NCI-H2227 (cell line): ENCODE measurements at regions not wholly inside any gene's neighbourhood (a gene's known extent, or its start where the extent isn't known, plus 50 kb on each side); places are given as distances from the start of the nearest gene placed in this dataset.

Experiments used
- DNase-seq: peaks from one replicate; lab custom pipeline; 2025; ENCODE audit not compliant: unreplicated experiment; lab: John Stamatoyannopoulos, UW

DNA sequence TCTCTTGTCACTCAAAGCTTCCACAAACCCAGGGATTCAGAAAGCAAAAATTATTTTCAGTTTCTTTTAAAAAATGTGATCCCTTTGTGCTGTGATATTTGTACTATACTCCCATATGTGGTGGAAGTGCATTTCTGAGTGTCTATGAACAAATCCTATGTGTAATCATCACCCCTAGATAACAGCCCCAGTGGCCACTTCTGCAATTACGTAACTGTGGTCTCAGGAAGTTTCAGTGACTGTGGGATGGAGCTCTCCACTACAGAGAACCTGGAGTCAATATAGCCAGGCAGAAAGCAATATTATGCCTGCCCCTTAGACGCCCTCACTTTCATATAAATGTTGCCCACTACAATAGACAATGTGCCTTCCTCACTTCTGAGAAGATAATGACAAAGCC, 1101.7 kb upstream of the GHITM start:
- no peak for DNase-seq

GRCh38 chr10:83038631-83039030, 1100.7 kb upstream of the GHITM start:
- no peak for DNase-seq

GRCh38 chr10:83045731-83046130, 1093.6 kb upstream of the GHITM start:
- no peak for DNase-seq

GRCh38 chr10:83050815-83051214, 1088.5 kb upstream of the GHITM start:
- DNase-seq: no peak

- DNase-seq: no peak
Measured at GRCh38 chr10:83062871-83063270, 1076.4 kb upstream of the GHITM start.

DNA sequence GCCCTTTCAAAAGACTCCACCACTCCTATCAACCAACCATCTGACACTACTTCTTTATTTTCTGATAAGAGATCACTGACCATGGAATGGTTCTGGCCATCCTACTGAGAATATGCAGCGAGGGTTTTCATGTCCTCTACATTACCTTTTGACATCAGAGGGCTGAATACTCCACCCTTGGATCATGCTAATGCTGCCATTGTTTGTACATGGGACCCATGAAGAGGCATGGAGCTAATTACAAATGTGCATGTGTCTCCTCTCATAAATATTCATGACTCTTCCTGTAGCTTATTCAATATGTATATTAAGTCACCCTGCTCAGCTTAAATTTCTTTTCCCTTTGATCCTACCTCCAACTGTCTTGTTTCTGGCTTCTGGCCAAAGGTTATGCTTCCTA, 1065.8 kb upstream of the GHITM start:
- DNase-seq: no peak

- DNase-seq: no peak
Measured at GRCh38 chr10:83075016-83075814, 1064.1 kb upstream of the GHITM start.

GRCh38 chr10:83075815-83076355, 1063.4 kb upstream of the GHITM start:
- no peak for DNase-seq

DNA sequence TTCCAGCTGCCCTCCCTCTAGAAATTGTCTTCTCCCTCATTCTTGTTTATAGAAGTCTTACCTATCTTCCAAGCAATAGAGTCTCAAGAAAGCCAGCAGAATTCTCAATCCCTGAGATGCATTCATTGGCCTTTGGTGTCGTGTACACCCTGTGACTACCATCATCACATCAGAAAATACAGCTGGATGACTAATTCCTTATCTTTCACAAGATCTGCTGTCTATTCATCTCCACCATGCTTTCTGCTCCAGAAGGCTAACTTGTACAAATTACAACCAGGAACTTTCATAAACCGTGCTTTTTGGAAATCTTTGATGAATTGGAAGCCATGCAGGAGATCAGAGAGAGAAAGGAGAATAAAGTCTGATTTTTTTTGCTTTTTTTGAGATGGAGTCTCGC, 1062.9 kb upstream of the GHITM start:
- DNase-seq: no peak

GRCh38 chr10:83078160-83078559, 1061.1 kb upstream of the GHITM start:
- no peak for DNase-seq

GRCh38 chr10:83078645-83079044, 1060.7 kb upstream of the GHITM start:
- no peak for DNase-seq

DNA sequence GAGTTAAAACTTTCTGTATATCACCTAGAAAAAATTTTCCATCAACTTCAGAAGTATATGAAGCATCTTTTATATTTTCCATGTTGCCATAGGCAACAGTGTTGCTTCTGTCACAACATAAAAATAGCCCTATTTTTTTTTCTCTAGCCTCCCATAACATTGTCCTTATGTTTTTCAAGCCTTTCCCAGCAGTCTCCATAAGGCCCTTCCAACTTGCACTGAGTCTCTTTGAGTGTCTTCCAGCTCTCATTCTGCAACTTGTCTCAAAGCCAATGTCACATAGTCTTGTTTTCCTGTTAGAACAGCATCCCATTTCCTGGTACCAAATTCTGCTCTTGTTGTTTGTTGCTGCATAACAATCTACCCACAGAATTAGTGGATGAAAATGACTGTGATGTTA, 1055.5 kb upstream of the GHITM start:
- DNase-seq: no peak

DNA sequence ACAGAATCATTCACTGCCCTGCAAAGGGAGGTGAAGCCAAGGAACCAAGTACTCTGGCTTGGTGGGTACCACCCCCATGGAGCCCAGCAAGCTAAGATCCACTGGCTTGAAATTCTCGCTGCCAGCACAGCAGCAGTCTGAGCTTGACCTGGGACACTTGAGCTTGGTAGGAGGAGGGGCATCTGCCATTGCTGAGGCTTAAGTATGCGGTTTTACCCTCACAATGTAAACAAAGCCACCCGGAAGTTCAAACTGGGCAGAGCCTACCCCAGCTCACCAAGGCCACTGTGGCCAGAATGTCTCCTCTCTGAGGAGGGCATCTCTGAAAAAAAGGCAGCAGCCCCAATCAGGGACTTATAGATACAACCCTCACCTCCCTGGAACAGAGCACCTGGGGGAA, 1050.0 kb upstream of the GHITM start:
- no peak for DNase-seq

DNA sequence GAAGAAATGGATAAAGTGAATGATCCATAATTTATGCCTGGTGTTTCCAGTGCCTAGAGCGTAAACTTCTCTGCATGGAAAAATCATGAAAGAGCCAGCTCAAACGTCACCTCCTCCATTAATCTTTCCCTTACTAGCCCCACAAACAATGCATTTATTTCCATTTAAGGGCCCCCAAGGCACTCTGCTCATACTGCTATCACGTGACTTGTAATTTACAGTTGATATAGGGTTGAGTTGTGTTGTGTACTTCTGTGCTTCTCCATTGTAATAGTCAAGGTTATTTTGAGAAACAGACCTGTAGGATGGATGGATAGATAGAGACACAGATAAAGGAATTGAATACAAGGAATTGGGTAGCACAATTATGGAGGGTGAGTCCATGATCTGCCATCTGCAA, 1034.7 kb upstream of the GHITM start:
- DNase-seq: no peak

DNA sequence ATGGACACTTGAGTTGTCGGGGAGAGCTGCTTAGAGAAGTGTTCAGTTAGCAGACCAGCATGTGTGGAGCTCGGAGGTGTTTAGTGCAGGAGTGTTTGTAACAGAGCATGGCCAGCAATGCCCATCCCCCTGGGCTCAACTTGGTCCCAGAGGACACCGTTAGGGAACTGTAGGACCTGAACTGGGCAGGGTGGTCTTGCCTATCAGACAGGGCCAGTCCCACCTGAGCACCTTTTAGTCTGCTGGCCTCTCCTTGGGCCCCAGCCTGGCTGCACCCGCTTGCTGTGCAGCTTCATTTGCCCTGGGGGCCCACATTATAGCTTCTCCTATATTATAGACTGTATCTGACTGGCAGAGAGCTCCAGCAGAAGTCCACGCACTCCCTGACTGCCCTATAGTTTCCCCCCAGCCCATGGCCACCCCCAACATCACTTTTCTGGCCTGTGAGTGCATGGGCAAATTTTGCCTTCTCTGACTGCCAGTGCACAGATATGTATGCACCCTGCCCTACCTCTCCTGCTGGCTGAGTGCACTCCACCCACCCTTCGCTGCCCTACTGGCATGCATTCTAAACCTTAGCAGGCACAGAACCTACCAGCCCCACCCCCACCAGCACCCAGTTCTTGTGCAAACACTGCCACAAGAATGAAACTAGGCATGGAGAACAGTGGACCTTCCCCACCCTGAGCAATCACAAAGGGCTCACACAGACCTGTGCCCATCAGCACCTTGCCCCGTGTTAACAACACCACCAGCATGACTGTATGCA, 1030.6 kb upstream of the GHITM start:
- no peak for DNase-seq

- no peak for DNase-seq
Measured at GRCh38 chr10:83119346-83119745, 1020.0 kb upstream of the GHITM start.

GRCh38 chr10:83122336-83122735, 1017.0 kb upstream of the GHITM start:
- DNase-seq: no peak

DNA sequence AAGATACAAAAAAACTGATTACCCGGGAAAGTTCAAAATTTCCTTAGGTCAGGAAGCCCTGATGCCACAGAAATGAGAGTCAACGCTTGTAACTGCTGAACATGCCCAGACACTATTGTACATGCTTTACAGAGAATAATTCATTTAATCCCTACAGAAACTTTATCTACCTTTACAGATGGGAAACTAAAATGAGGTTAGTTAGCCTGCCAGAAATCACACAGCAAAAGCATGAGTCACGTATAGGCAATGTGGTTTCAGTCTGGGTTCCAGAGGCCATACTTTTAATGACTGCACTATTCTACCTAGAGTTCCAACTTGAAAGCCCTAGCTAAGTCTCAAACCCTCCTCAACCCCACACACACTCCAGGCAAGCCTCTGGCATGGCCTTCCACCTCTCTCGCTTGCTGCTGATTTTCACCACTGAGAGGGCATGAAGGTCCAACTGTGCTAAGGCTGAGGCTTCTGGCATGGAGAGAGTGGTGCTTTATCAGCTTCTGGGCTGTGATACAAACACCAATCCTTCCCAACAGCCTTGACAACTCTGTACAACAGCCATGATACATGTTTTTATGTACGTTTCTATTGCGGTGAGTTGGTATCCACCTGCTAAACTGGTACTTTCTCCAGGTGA, 1011.2 kb upstream of the GHITM start:
- DNase-seq: no peak

- no peak for DNase-seq
Measured at GRCh38 chr10:83140811-83141210, 998.5 kb upstream of the GHITM start.

GRCh38 chr10:83142074-83142563, 997.2 kb upstream of the GHITM start:
- DNase-seq: no peak

GRCh38 chr10:83144461-83144860, 994.8 kb upstream of the GHITM start:
- no peak for DNase-seq

GRCh38 chr10:83153714-83154113, 985.6 kb upstream of the GHITM start:
- no peak for DNase-seq
